ENCODE measurements at regions not wholly inside any gene's neighbourhood (a gene's known extent, or its start where the extent isn't known, plus 50 kb on each side); places are given as distances from the start of the nearest gene placed in this dataset.

- TF ChIP-seq, protein P1, sequence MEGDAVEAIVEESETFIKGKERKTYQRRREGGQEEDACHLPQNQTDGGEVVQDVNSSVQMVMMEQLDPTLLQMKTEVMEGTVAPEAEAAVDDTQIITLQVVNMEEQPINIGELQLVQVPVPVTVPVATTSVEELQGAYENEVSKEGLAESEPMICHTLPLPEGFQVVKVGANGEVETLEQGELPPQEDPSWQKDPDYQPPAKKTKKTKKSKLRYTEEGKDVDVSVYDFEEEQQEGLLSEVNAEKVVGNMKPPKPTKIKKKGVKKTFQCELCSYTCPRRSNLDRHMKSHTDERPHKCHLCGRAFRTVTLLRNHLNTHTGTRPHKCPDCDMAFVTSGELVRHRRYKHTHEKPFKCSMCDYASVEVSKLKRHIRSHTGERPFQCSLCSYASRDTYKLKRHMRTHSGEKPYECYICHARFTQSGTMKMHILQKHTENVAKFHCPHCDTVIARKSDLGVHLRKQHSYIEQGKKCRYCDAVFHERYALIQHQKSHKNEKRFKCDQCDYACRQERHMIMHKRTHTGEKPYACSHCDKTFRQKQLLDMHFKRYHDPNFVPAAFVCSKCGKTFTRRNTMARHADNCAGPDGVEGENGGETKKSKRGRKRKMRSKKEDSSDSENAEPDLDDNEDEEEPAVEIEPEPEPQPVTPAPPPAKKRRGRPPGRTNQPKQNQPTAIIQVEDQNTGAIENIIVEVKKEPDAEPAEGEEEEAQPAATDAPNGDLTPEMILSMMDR (IDR thresholded peaks at IDR 0.05), result no peak
- no peak for TF ChIP-seq POLR2A (IDR thresholded peaks at IDR 0.05)
Measured at GRCh38 chr11:111046291-111046690, 199.2 kb upstream of the POU2AF2 start.
